GM21526 (cell line): ENCODE measurements at regions not wholly inside any gene's neighbourhood (a gene's known extent, or its start where the extent isn't known, plus 50 kb on each side); places are given as distances from the start of the nearest gene placed in this dataset.
"Not testable (repeated sequence)": the region's sequence is repeated elsewhere in the genome, so short reads cannot be mapped to it uniquely, and the experiment has no call there.

ENCODE experiments used
- ATAC-seq: cut with Tn5 transposase; IDR thresholded peaks from one replicate; pipeline ENCODE4 v1.9.1; 2021; ENCODE audit warnings: moderate library complexity; ENCODE audit not compliant: unreplicated experiment, low FRiP score

GRCh38 chr7:20466543-20467021 is 135.9 kb downstream of the ITGB8 start:
- no peak for ATAC-seq

- ATAC-seq: no peak
Measured at GRCh38 chr7:20470082-20470481, 139.4 kb downstream of the ITGB8 start.

- ATAC-seq: no peak
Measured at GRCh38 chr7:20470726-20471125, 140.0 kb downstream of the ITGB8 start.

- no peak for ATAC-seq
Measured at GRCh38 chr7:20474249-20474648, 141.2 kb upstream of the ABCB5 start.

- no peak for ATAC-seq
Measured at GRCh38 chr7:20475756-20476155, 139.7 kb upstream of the ABCB5 start.

- no peak for ATAC-seq
Measured at GRCh38 chr7:20477067-20477466, 138.4 kb upstream of the ABCB5 start.

GRCh38 chr7:20479706-20480105 is 135.8 kb upstream of the ABCB5 start:
- ATAC-seq: no peak

GRCh38 chr7:20482071-20482470 is 133.4 kb upstream of the ABCB5 start:
- ATAC-seq: no peak

- ATAC-seq: no peak
Measured at GRCh38 chr7:20484356-20484755, 131.1 kb upstream of the ABCB5 start.

GRCh38 chr7:20488850-20489249 is 126.6 kb upstream of the ABCB5 start:
- no peak for ATAC-seq

- no peak for ATAC-seq
Measured at GRCh38 chr7:20491284-20491683, 124.2 kb upstream of the ABCB5 start.

- no peak for ATAC-seq
Measured at GRCh38 chr7:20494566-20494965, 120.9 kb upstream of the ABCB5 start.

- ATAC-seq: not testable (repeated sequence)
Measured at GRCh38 chr7:20501473-20501872, 114.0 kb upstream of the ABCB5 start.

GRCh38 chr7:20503278-20503950 is 112.1 kb upstream of the ABCB5 start:
- no peak for ATAC-seq

- ATAC-seq: no peak
Measured at GRCh38 chr7:20504060-20504459, 111.4 kb upstream of the ABCB5 start.

- no peak for ATAC-seq
Measured at GRCh38 chr7:20506175-20506574, 109.3 kb upstream of the ABCB5 start.

GRCh38 chr7:20507157-20507556 is 108.3 kb upstream of the ABCB5 start:
- no peak for ATAC-seq

GRCh38 chr7:20508109-20508508 is 107.4 kb upstream of the ABCB5 start:
- ATAC-seq: no peak

- ATAC-seq: no peak
Measured at GRCh38 chr7:20509892-20510572, 105.4 kb upstream of the ABCB5 start.

GRCh38 chr7:20510573-20510900 is 104.9 kb upstream of the ABCB5 start:
- ATAC-seq: no peak

GRCh38 chr7:20513341-20513740 is 102.1 kb upstream of the ABCB5 start:
- no peak for ATAC-seq

GRCh38 chr7:20513897-20514296 is 101.6 kb upstream of the ABCB5 start:
- ATAC-seq: no peak
